ENCODE measurements at regions not wholly inside any gene's neighbourhood (a gene's known extent, or its start where the extent isn't known, plus 50 kb on each side); places are given as distances from the start of the nearest gene placed in this dataset.

DNA sequence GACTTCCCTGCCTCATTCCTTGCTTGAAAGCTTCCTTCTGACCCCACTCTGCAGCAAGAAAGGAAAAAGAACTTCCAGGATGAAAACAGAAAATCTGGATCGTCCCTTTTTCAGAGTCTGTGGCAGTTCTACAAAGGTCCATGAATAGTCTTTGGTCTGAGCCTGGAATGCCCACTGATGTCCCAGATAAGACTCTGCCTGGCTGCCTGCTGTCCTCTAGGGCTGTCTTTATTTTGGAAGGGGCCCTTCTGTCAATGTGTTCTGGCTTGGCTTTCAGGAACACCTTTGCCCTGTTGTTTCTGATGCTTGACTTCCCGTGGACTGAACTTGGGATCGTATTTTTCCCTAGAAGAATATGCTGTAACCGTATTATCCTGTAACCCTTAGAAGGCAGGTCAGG lies 114.7 kb upstream of the LNX1 start:
- Histone ChIP-seq H3K9me2 (ENCODE audit: insufficient read depth) (no peaks in the 10 kb centered on the region), H3K79me2 (ENCODE audit: insufficient read depth, low read length) (no peaks in the 10 kb centered on the region), H3K36me3 (ENCODE audit: control insufficient read depth in 1 of 2, insufficient read depth in 2 of 2, low read length in 2 of 2) (no peaks in the 10 kb centered on the region), H3K4me1 (ENCODE audit: control insufficient read depth in 1 of 2, insufficient read depth in 2 of 2, low read length in 2 of 2) (peaks cover 12 to 15% of the 10 kb centered on the region in 2 experiments), H3K27me3 (ENCODE audit: insufficient read depth, low read length) (no peaks in the 10 kb centered on the region; the same call in 1 of the 2 replicates), H2AFZ (ENCODE audit: low read depth, low read length, poor library complexity, severe bottlenecking) (no peak overlapping the region), H3K4me2 (ENCODE audit: low read length) (no peak overlapping the region), H3K9me3 (ENCODE audit: control insufficient read depth in 1 of 2, insufficient read depth in 1 of 2, low read depth in 1 of 2, low read length in 2 of 2) (no peaks in the 10 kb centered on the region), H4K20me1 (ENCODE audit: insufficient read depth) (no peaks in the 10 kb centered on the region), H3K27ac (ENCODE audit: low read depth, low read length) (no peak overlapping the region), H3K4me3 (replicated peaks in 1 of 2; ENCODE audit: low read depth in 1 of 2, low read length in 2 of 2) (no peak overlapping the region), H3K9ac (ENCODE audit: low read length) (no peak overlapping the region)
- intact Hi-C loops (cut with micrococcal nuclease): loop anchor here (2.0 to 10.0 kb wide), 2 partner anchors 529 to 691 kb away; no protein-coding TSS in a partner anchor
- no peak for ATAC-seq
- RAD21 ChIA-PET (ENCODE audit: low non-redundant PET in 1 of 2, low total read pairs in 2 of 2, uncharacterized antibody in 2 of 2, unreplicated experiment in 2 of 2): interaction anchor here in 1 of 2 experiments (0.6 to 1.1 kb wide), 2 partner anchors 508 to 528 kb away, joined by 3 to 4 read pairs; no protein-coding TSS in a partner anchor
- DNase-seq (ENCODE audit: low read depth, low spot score): no peak
- CTCF ChIA-PET: interaction anchor here (0.5 to 2.8 kb wide), 21 partner anchors 8 to 528 kb away, joined by 3 to 30 read pairs (median 3); no protein-coding TSS in a partner anchor
- BruUV-seq (replicated peaks): no TSS peak
- POLR2A ChIA-PET: interaction anchor here (1.2 kb wide), 1 partner anchor 528 kb away, joined by 4 read pairs; no protein-coding TSS in a partner anchor
- TF ChIP-seq TCF7L2 (IDR thresholded peaks at IDR 0.05; ENCODE audit: borderline replicate concordance, extremely low read depth, insufficient read depth, insufficient read length): no peak
- TF ChIP-seq EZH2 (IDR thresholded peaks at IDR 0.05): no peak
- no peak for TF ChIP-seq SP1 (IDR thresholded peaks at IDR 0.05; ENCODE audit: low read depth)
- TF ChIP-seq, protein P1, sequence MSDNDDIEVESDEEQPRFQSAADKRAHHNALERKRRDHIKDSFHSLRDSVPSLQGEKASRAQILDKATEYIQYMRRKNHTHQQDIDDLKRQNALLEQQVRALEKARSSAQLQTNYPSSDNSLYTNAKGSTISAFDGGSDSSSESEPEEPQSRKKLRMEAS (IDR thresholded peaks at IDR 0.05): no peak
- no peak for TF ChIP-seq EZH2phosphoT487 (IDR thresholded peaks at IDR 0.05; ENCODE audit: borderline replicate concordance)
- TF ChIP-seq, protein P2, sequence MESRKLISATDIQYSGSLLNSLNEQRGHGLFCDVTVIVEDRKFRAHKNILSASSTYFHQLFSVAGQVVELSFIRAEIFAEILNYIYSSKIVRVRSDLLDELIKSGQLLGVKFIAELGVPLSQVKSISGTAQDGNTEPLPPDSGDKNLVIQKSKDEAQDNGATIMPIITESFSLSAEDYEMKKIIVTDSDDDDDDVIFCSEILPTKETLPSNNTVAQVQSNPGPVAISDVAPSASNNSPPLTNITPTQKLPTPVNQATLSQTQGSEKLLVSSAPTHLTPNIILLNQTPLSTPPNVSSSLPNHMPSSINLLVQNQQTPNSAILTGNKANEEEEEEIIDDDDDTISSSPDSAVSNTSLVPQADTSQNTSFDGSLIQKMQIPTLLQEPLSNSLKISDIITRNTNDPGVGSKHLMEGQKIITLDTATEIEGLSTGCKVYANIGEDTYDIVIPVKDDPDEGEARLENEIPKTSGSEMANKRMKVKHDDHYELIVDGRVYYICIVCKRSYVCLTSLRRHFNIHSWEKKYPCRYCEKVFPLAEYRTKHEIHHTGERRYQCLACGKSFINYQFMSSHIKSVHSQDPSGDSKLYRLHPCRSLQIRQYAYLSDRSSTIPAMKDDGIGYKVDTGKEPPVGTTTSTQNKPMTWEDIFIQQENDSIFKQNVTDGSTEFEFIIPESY (IDR thresholded peaks at IDR 0.05; ENCODE audit: extremely low read depth, insufficient replicate concordance, low read length): no peak
- TF ChIP-seq SRF (IDR thresholded peaks at IDR 0.05; ENCODE audit: low read depth): no peak
- TF ChIP-seq POLR2AphosphoS5 (IDR thresholded peaks at IDR 0.05; ENCODE audit: low read depth, low read length): no peak
- no peak for TF ChIP-seq YY1 (IDR thresholded peaks at IDR 0.05; ENCODE audit: extremely low read depth, insufficient replicate concordance, low read depth, low read length)
- TF ChIP-seq REST (IDR thresholded peaks at IDR 0.05; ENCODE audit: low read depth): no peak
- TF ChIP-seq ZFX (IDR thresholded peaks at IDR 0.05): no peak

All from HCT116 (cell line).